Endothelial cell of umbilical vein (primary cell): ENCODE measurements at regions not wholly inside any gene's neighbourhood (a gene's known extent, or its start where the extent isn't known, plus 50 kb on each side); places are given as distances from the start of the nearest gene placed in this dataset.

Source experiments
- BruUV-seq: library from RNA; stranded (reverse); fragments of 400-500 nt; replicated peaks from 2 replicates; lab custom pipeline; 2021; lab: Mats Ljungman, UMichigan
- CTCF ChIA-PET: fragments of 300-600, 350-600 bp; sonication (Branson Sonifier 250); formaldehyde crosslinking; loops from one replicate; lab custom pipeline; 2021; ENCODE audit warnings: antibody characterized with exemption, inconsistent platforms; lab: Charles Lee
- POLR2A ChIA-PET: fragments of 300-600, 350-600 bp; sonication (Branson Sonifier 250); formaldehyde crosslinking; loops from one replicate; lab custom pipeline; 2021; ENCODE audit warnings: antibody characterized with exemption, inconsistent platforms; lab: Charles Lee
- DNase-seq: peaks from one replicate; pipeline ENCODE4 v3.0.0-alpha.2; 2011; ENCODE audit warnings: low read depth, low spot score
- FAIRE-seq: peaks from 2 replicates; lab custom pipeline; 2011; peaks lifted over from hg19 to GRCh38; lab: Jason Lieb, UNC
- H2AFZ ChIP-seq: 2 replicates; pipeline ENCODE4 v1.6.0; 2012; ENCODE audit warnings: low read depth, low read length, control low read depth, inconsistent platforms
- H3K27ac ChIP-seq: 2 replicates; pipeline ENCODE4 v1.5.1; 2011; ENCODE audit warnings: low read depth, mild to moderate bottlenecking, control low read depth, low read length, moderate library complexity; ENCODE audit not compliant: insufficient read depth
- H3K27me3 ChIP-seq, 2 experiments: 2 replicates each; pipeline versions ENCODE4 v1.6.0 to v1.6.1; 2011; ENCODE audit warnings: low read length in 2 of 2, mixed read lengths in 1 of 2; ENCODE audit not compliant: control insufficient read depth in 2 of 2, insufficient read depth in 2 of 2
- H3K36me3 ChIP-seq, 2 experiments: 2 replicates in 1 of 2; 3 replicates in 1 of 2; pipeline ENCODE4 v1.5.1; 2011; ENCODE audit warnings: low read length in 2 of 2, mild to moderate bottlenecking in 1 of 2, moderate library complexity in 1 of 2; ENCODE audit not compliant: control insufficient read depth in 2 of 2, insufficient read depth in 2 of 2; ENCODE audit errors: extremely low read depth in 1 of 2
- H3K4me1 ChIP-seq: 3 replicates; pipeline ENCODE4 v1.5.1; 2011; ENCODE audit warnings: mild to moderate bottlenecking, low read length; ENCODE audit not compliant: control insufficient read depth, insufficient read depth; ENCODE audit errors: extremely low read depth
- H3K4me2 ChIP-seq: 2 replicates; pipeline ENCODE4 v1.6.1; 2011; ENCODE audit warnings: low read length, control low read depth, mixed read lengths; ENCODE audit not compliant: insufficient read depth
- H3K4me3 ChIP-seq, 3 experiments: fragments of 200-600 bp in 1 of 3; sonication (generic), shearing (Covaris generic) in 1 of 3; replicated peaks in 1 of 3; 2 replicates each; pipeline ENCODE4 v1.5.1; 2011 to 2016; ENCODE audit warnings: control low read depth in 3 of 3, low read length in 3 of 3, mild to moderate bottlenecking in 2 of 3, inconsistent platforms in 1 of 3, low read depth in 1 of 3, moderate library complexity in 1 of 3; ENCODE audit not compliant: insufficient read depth in 1 of 3
- H3K79me2 ChIP-seq: 2 replicates; pipeline ENCODE4 v1.6.0; 2012; ENCODE audit warnings: low read length, inconsistent platforms; ENCODE audit not compliant: control insufficient read depth, insufficient read depth
- H3K9ac ChIP-seq: replicated peaks from 2 replicates; pipeline ENCODE3; 2011; ENCODE audit warnings: low read length, control low read depth; ENCODE audit not compliant: insufficient read depth; ENCODE audit errors: extremely low read depth
- H3K9me1 ChIP-seq: replicated peaks from 3 replicates; pipeline ENCODE4 v1.6.0; 2011; ENCODE audit warnings: mild to moderate bottlenecking, low read length; ENCODE audit not compliant: control insufficient read depth, insufficient read depth; ENCODE audit errors: extremely low read depth
- H3K9me3 ChIP-seq: replicated peaks from 2 replicates; pipeline ENCODE4 v1.5.1; 2012; ENCODE audit warnings: low read length, inconsistent platforms; ENCODE audit not compliant: control insufficient read depth, insufficient read depth
- H4K20me1 ChIP-seq: replicated peaks from 2 replicates; pipeline ENCODE3; 2011; ENCODE audit warnings: mild to moderate bottlenecking, low read length; ENCODE audit not compliant: control insufficient read depth, insufficient read depth; ENCODE audit errors: extremely low read depth
- CTCF ChIP-seq, 2 donors: IDR thresholded peaks; 1 replicate in 1 of 2; 2 replicates in 1 of 2; pipeline ENCODE4 v1.5.1; 2011; ENCODE audit warnings: low read length in 2 of 2, mild to moderate bottlenecking in 2 of 2, moderate library complexity in 2 of 2, control low read depth in 1 of 2, inconsistent platforms in 1 of 2, low read depth in 1 of 2; ENCODE audit not compliant: insufficient read depth in 1 of 2; ENCODE audit errors: extremely low read depth in 1 of 2
- EZH2 ChIP-seq: IDR thresholded peaks from 2 replicates; pipeline ENCODE4 v1.6.1; 2012; ENCODE audit warnings: borderline replicate concordance, low read depth, mild to moderate bottlenecking, moderate library complexity, low read length, inconsistent platforms; ENCODE audit not compliant: severe bottlenecking
- FOS ChIP-seq: IDR thresholded peaks from 2 replicates; pipeline ENCODE4 v1.6.1; 2011; ENCODE audit warnings: mild to moderate bottlenecking, low read length, moderate library complexity, borderline replicate concordance; ENCODE audit not compliant: insufficient read depth
- GATA2 ChIP-seq: IDR thresholded peaks from 2 replicates; pipeline ENCODE4 v1.7.0; 2011; ENCODE audit warnings: low read depth, mild to moderate bottlenecking, moderate library complexity, mixed read lengths, low read length; ENCODE audit not compliant: insufficient read length, insufficient read depth
- JUN ChIP-seq: IDR thresholded peaks from 2 replicates; pipeline ENCODE4 v1.6.1; 2011; ENCODE audit warnings: borderline replicate concordance, low read depth; ENCODE audit not compliant: insufficient read length, insufficient read depth
- MAX ChIP-seq: IDR thresholded peaks from 2 replicates; pipeline ENCODE4 v1.6.1; 2011; ENCODE audit not compliant: insufficient read depth, insufficient read length
- MYC ChIP-seq: IDR thresholded peaks from one replicate; pipeline ENCODE4 v1.6.1; 2011; ENCODE audit warnings: mild to moderate bottlenecking, low read depth, low read length
- POLR2A ChIP-seq: IDR thresholded peaks from 2 replicates; pipeline ENCODE4 v1.6.1; 2012; ENCODE audit warnings: low read depth, mild to moderate bottlenecking, control low read depth, low read length
- POLR2AphosphoS5 ChIP-seq: IDR thresholded peaks from 2 replicates; pipeline ENCODE4 v1.6.1; 2012; ENCODE audit warnings: low read depth, mild to moderate bottlenecking, control low read depth, low read length, moderate library complexity; ENCODE audit not compliant: insufficient read depth
- dilution Hi-C: fragments of 300-500 bp; cut with MboI; formaldehyde crosslinking; loops from one replicate; pipeline ENCODE4 v1.15.0; 2019; ENCODE audit warnings: low sequenced_read_pairs; ENCODE audit not compliant: extremely low pct_ligation_motif_present
- intact Hi-C: fragments of 100-400 bp; cut with micrococcal nuclease; formaldehyde crosslinking; loops from one replicate; pipeline ENCODE4 v1.10.0; 2022

GRCh38 chr5:114116981-114117380, 244.9 kb upstream of the KCNN2 start:
- DNase-seq (no peak), FAIRE-seq (no peak)
- Histone ChIP-seq H4K20me1 (no peaks in the 10 kb centered on the region), H3K9me1 (no peaks in the 10 kb centered on the region), H3K4me1 (no peaks in the 10 kb centered on the region), H3K9ac (no peak overlapping the region), H3K79me2 (no peaks in the 10 kb centered on the region), H3K27me3 (no peaks in the 10 kb centered on the region), H3K27ac (no peak overlapping the region), H3K36me3 (no peaks in the 10 kb centered on the region), H3K4me3 (no peak overlapping the region), H3K9me3 (no peaks in the 10 kb centered on the region), H2AFZ (no peak overlapping the region), H3K4me2 (no peak overlapping the region)
- BruUV-seq = no TSS peak
- ChIA-PET POLR2A (no interaction called here), CTCF (interaction anchor here (1.4 kb wide), 1 partner anchor 250 kb away, joined by 3 read pairs; no protein-coding TSS in a partner anchor)
- intact Hi-C loops (no loop called here), dilution Hi-C loops (no loop called here)
- TF ChIP-seq GATA2 (no peak), POLR2AphosphoS5 (no peak), MAX (no peak), POLR2A (no peak), EZH2 (no peak), FOS (no peak), MYC (no peak), CTCF (IDR thresholded peaks at IDR 0.05; ENCODE audit: extremely low read depth in 1 of 2, insufficient read depth in 1 of 2, low read depth in 1 of 2, low read length in 2 of 2) (no peak), JUN (no peak)
